ENCODE measurements at regions not wholly inside any gene's neighbourhood (a gene's known extent, or its start where the extent isn't known, plus 50 kb on each side); places are given as distances from the start of the nearest gene placed in this dataset.

- TF ChIP-seq EP300 (IDR thresholded peaks at IDR 0.05; ENCODE audit: low read depth), result no peak
- TF ChIP-seq, protein P1, sequence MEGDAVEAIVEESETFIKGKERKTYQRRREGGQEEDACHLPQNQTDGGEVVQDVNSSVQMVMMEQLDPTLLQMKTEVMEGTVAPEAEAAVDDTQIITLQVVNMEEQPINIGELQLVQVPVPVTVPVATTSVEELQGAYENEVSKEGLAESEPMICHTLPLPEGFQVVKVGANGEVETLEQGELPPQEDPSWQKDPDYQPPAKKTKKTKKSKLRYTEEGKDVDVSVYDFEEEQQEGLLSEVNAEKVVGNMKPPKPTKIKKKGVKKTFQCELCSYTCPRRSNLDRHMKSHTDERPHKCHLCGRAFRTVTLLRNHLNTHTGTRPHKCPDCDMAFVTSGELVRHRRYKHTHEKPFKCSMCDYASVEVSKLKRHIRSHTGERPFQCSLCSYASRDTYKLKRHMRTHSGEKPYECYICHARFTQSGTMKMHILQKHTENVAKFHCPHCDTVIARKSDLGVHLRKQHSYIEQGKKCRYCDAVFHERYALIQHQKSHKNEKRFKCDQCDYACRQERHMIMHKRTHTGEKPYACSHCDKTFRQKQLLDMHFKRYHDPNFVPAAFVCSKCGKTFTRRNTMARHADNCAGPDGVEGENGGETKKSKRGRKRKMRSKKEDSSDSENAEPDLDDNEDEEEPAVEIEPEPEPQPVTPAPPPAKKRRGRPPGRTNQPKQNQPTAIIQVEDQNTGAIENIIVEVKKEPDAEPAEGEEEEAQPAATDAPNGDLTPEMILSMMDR (IDR thresholded peaks at IDR 0.05), result no peak
- no peak for TF ChIP-seq POLR2A (IDR thresholded peaks at IDR 0.05)
- TF ChIP-seq POLR2AphosphoS5 (IDR thresholded peaks at IDR 0.05), result no peak
These were observed 175.2 kb downstream of the NOL4 start for GRCh38 chr18:34049511-34049910.
